ENCODE measurements at regions not wholly inside any gene's neighbourhood (a gene's known extent, or its start where the extent isn't known, plus 50 kb on each side); places are given as distances from the start of the nearest gene placed in this dataset.
"Not testable (repeated sequence)": the region's sequence is repeated elsewhere in the genome, so short reads cannot be mapped to it uniquely, and the experiment has no call there.

- dilution Hi-C loops (cut with MboI; ENCODE audit: extremely low pct_ligation_motif_present, low sequenced_read_pairs), result no loop called here
- CTCF ChIA-PET, result no interaction called here
Measured at GRCh38 chr3:170670504-170670903, 84.6 kb upstream of the SLC7A14 start.

GRCh38 chr3:170662986-170663385 lies 77.1 kb upstream of the SLC7A14 start:
- FAIRE-seq; dilution Hi-C loops (cut with MboI; ENCODE audit: extremely low pct_ligation_motif_present, low sequenced_read_pairs); POLR2A ChIA-PET: not testable (repeated sequence)

More at GRCh38 chr3:170670504-170670903, 84.6 kb upstream of the SLC7A14 start:
- Histone ChIP-seq H3K4me3 (replicated peaks in 1 of 3; ENCODE audit: insufficient read depth in 1 of 3, low read depth in 1 of 3, low read length in 3 of 3) (no peak overlapping the region), H3K9me3 (replicated peaks; ENCODE audit: control insufficient read depth, insufficient read depth, low read length) (no peaks in the 10 kb centered on the region), H3K4me2 (ENCODE audit: insufficient read depth, low read length) (no peak overlapping the region), H4K20me1 (replicated peaks; ENCODE audit: control insufficient read depth, extremely low read depth, insufficient read depth, low read length) (no peaks in the 10 kb centered on the region), H3K79me2 (ENCODE audit: control insufficient read depth, insufficient read depth, low read length) (no peaks in the 10 kb centered on the region), H3K4me1 (ENCODE audit: control insufficient read depth, extremely low read depth, insufficient read depth, low read length) (no peaks in the 10 kb centered on the region), H3K9me1 (replicated peaks; ENCODE audit: control insufficient read depth, extremely low read depth, insufficient read depth, low read length) (no peaks in the 10 kb centered on the region), H2AFZ (ENCODE audit: low read depth, low read length) (no peak overlapping the region), H3K27me3 (ENCODE audit: control insufficient read depth in 2 of 2, insufficient read depth in 2 of 2, low read length in 2 of 2) (no peaks in the 10 kb centered on the region), H3K27ac (ENCODE audit: insufficient read depth, low read depth, low read length) (no peak overlapping the region), H3K9ac (replicated peaks; ENCODE audit: extremely low read depth, insufficient read depth, low read length) (no peak overlapping the region), H3K36me3 (ENCODE audit: control insufficient read depth in 2 of 2, extremely low read depth in 1 of 2, insufficient read depth in 2 of 2, low read length in 2 of 2) (no peaks in the 10 kb centered on the region)
- DNase-seq (ENCODE audit: low read depth, low spot score) (peak; percentile 35), FAIRE-seq (no peak)
- TF ChIP-seq FOS (IDR thresholded peaks at IDR 0.05; ENCODE audit: borderline replicate concordance, insufficient read depth, low read length), result peak; percentile 35
- TF ChIP-seq GATA2 (IDR thresholded peaks at IDR 0.05; ENCODE audit: insufficient read depth, insufficient read length, low read depth, low read length), result no peak
- intact Hi-C loops (cut with micrococcal nuclease), result no loop called here
- POLR2A ChIA-PET, result no interaction called here
- BruUV-seq (replicated peaks), result no TSS peak

More at GRCh38 chr3:170662986-170663385, 77.1 kb upstream of the SLC7A14 start:
- H3K27ac ChIP-seq (ENCODE audit: insufficient read depth, low read depth, low read length); H3K9me3 ChIP-seq (replicated peaks; ENCODE audit: control insufficient read depth, insufficient read depth, low read length); H3K9ac ChIP-seq (replicated peaks; ENCODE audit: extremely low read depth, insufficient read depth, low read length); H2AFZ ChIP-seq (ENCODE audit: low read depth, low read length); H4K20me1 ChIP-seq (replicated peaks; ENCODE audit: control insufficient read depth, extremely low read depth, insufficient read depth, low read length); H3K27me3 ChIP-seq (ENCODE audit: control insufficient read depth in 2 of 2, insufficient read depth in 2 of 2, low read length in 2 of 2); H3K4me1 ChIP-seq (ENCODE audit: control insufficient read depth, extremely low read depth, insufficient read depth, low read length); H3K79me2 ChIP-seq (ENCODE audit: control insufficient read depth, insufficient read depth, low read length); intact Hi-C loops (cut with micrococcal nuclease); BruUV-seq (replicated peaks); H3K36me3 ChIP-seq (ENCODE audit: control insufficient read depth in 2 of 2, extremely low read depth in 1 of 2, insufficient read depth in 2 of 2, low read length in 2 of 2); CTCF ChIA-PET; H3K4me3 ChIP-seq (replicated peaks in 1 of 3; ENCODE audit: insufficient read depth in 1 of 3, low read depth in 1 of 3, low read length in 3 of 3); H3K9me1 ChIP-seq (replicated peaks; ENCODE audit: control insufficient read depth, extremely low read depth, insufficient read depth, low read length); H3K4me2 ChIP-seq (ENCODE audit: insufficient read depth, low read length); DNase-seq (ENCODE audit: low read depth, low spot score): not testable (repeated sequence)
